B cell (primary cell): ENCODE measurements at regions not wholly inside any gene's neighbourhood (a gene's known extent, or its start where the extent isn't known, plus 50 kb on each side); places are given as distances from the start of the nearest gene placed in this dataset.

Experiments
- ATAC-seq: fragments of 200-7000 bp; cut with Tn5 transposase; one replicate; pipeline ENCODE4 v1.10.0; 2021; ENCODE audit warnings: low read depth, mild to moderate bottlenecking, moderate number of reproducible peaks, moderate library complexity
- CTCF ChIA-PET: fragments of 350-600 bp; sonication (Branson Sonifier 250); formaldehyde crosslinking; loops from one replicate; lab custom pipeline; 2021; ENCODE audit warnings: antibody characterized with exemption, inconsistent platforms; lab: Charles Lee
- POLR2A ChIA-PET: fragments of 350-600 bp; sonication (Branson Sonifier 250); formaldehyde crosslinking; loops from one replicate; lab custom pipeline; 2021; ENCODE audit warnings: antibody characterized with exemption; lab: Charles Lee
- DNase-seq: peaks from one replicate; pipeline ENCODE4 v3.0.0; 2013
- H2AFZ ChIP-seq: 2 replicates; pipeline ENCODE4 v1.6.1; 2012; ENCODE audit warnings: mild to moderate bottlenecking, low read depth, low read length; ENCODE audit not compliant: insufficient read depth, poor library complexity, severe bottlenecking
- H3K27ac ChIP-seq, 2 donors: 1 replicate in 1 of 2; 2 replicates in 1 of 2; pipeline ENCODE4 v1.5.1; 2012 to 2013; ENCODE audit warnings: low read length in 2 of 2, mild to moderate bottlenecking in 2 of 2, moderate library complexity in 1 of 2
- H3K27me3 ChIP-seq, 4 experiments: fragments of 200-600 bp in 1 of 4; sonication (generic) in 1 of 4; replicated peaks in 1 of 4; 1 replicate in 2 of 4; 2 replicates in 2 of 4; pipeline versions ENCODE4 v1.6.1 to v1.7.0; 2013 to 2016; ENCODE audit warnings: low read length in 3 of 4, mild to moderate bottlenecking in 2 of 4, mixed read lengths in 1 of 4, moderate library complexity in 1 of 4; ENCODE audit not compliant: insufficient read depth in 4 of 4, control insufficient read depth in 3 of 4; ENCODE audit errors: control extremely low read depth in 1 of 4
- H3K36me3 ChIP-seq, 2 experiments: replicated peaks in 1 of 2; 1 replicate in 1 of 2; 2 replicates in 1 of 2; pipeline versions ENCODE4 v1.6.1 to v1.7.1; 2013; ENCODE audit warnings: low read length in 1 of 2; ENCODE audit not compliant: insufficient read depth in 2 of 2, control insufficient read depth in 1 of 2; ENCODE audit errors: control extremely low read depth in 1 of 2, extremely low read depth in 1 of 2
- H3K4me1 ChIP-seq, 2 donors: fragments of 200-600 bp in 1 of 2; sonication (generic) in 1 of 2; 1 replicate in 1 of 2; 2 replicates in 1 of 2; pipeline versions ENCODE4 v1.5.1 to v1.6.1; 2013 to 2017; ENCODE audit warnings: low read length in 2 of 2; ENCODE audit not compliant: control insufficient read depth in 2 of 2, insufficient read depth in 2 of 2
- H3K4me2 ChIP-seq: replicated peaks from 2 replicates; pipeline ENCODE3; 2012; ENCODE audit warnings: mild to moderate bottlenecking, low read depth, low read length; ENCODE audit not compliant: poor library complexity, severe bottlenecking
- H3K4me3 ChIP-seq, 5 experiments: fragments of 200-600 bp in 1 of 5; sonication (generic) in 1 of 5; 1 replicate in 3 of 5; 2 replicates in 2 of 5; pipeline versions ENCODE4 v1.5.1 to v1.7.0; 2011 to 2016; ENCODE audit warnings: low read length in 4 of 5, mild to moderate bottlenecking in 4 of 5, low read depth in 2 of 5, control low read depth in 1 of 5, moderate library complexity in 1 of 5; ENCODE audit not compliant: insufficient read depth in 1 of 5; ENCODE audit errors: control extremely low read depth in 1 of 5, extremely low read depth in 1 of 5
- H3K79me2 ChIP-seq: fragments of 200-600 bp; sonication (generic); one replicate; pipeline ENCODE4 v1.6.0; 2016; ENCODE audit warnings: low read length; ENCODE audit not compliant: control insufficient read depth, insufficient read depth
- H3K9ac ChIP-seq: fragments of 200-600 bp; sonication (generic); 2 replicates; pipeline ENCODE4 v1.6.1; 2017; ENCODE audit warnings: mild to moderate bottlenecking, low read length, moderate library complexity
- H3K9me3 ChIP-seq, 3 donors: one replicate each; pipeline versions ENCODE4 v1.6.1 to v1.7.1; 2013; ENCODE audit warnings: low read length in 2 of 3; ENCODE audit not compliant: control insufficient read depth in 2 of 3, insufficient read depth in 1 of 3; ENCODE audit errors: control extremely low read depth in 1 of 3
- H4K20me1 ChIP-seq: 2 replicates; pipeline ENCODE4 v1.6.0; 2012; ENCODE audit warnings: mild to moderate bottlenecking, low read length; ENCODE audit not compliant: insufficient read depth, control insufficient read depth, poor library complexity, severe bottlenecking
- H3K27ac Mint-ChIP-seq: one replicate; pipeline ENCODE4 v1.8.0; 2021; ENCODE audit warnings: mixed read lengths
- H3K27me3 Mint-ChIP-seq: one replicate; pipeline ENCODE4 v1.8.0; 2021; ENCODE audit warnings: mixed read lengths
- H3K4me1 Mint-ChIP-seq: one replicate; pipeline ENCODE4 v1.8.0; 2021; ENCODE audit warnings: mixed read lengths
- H3K4me3 Mint-ChIP-seq: one replicate; pipeline ENCODE4 v1.8.0; 2021; ENCODE audit warnings: mixed read lengths
- H3K9me3 Mint-ChIP-seq: one replicate; pipeline ENCODE4 v1.8.0; 2022; ENCODE audit warnings: mixed read lengths; ENCODE audit not compliant: insufficient read depth
- CTCF ChIP-seq: fragments of 200-600 bp; IDR thresholded peaks from one replicate; pipeline ENCODE4 v1.8.0; 2022; ENCODE audit warnings: antibody characterized with exemption, mild to moderate bottlenecking
- EZH2 ChIP-seq: IDR thresholded peaks from 2 replicates; pipeline ENCODE4 v1.6.1; 2012; ENCODE audit warnings: borderline replicate concordance, low read depth, mild to moderate bottlenecking, moderate library complexity, low read length; ENCODE audit not compliant: insufficient read depth, poor library complexity, severe bottlenecking
- WGBS: methylation state at CpG from one replicate; pipeline ENCODE4 v1.1.5; 2013; ENCODE audit warnings: missing lambda C conversion rate; ENCODE audit not compliant: insufficient coverage; 5-methylcytosine and 5-hydroxymethylcytosine counted together
- intact Hi-C: fragments of 100-400 bp; cut with micrococcal nuclease; formaldehyde crosslinking; loops from one replicate; pipeline ENCODE4 v1.10.0; 2022

GRCh38 chr16:5925850-5926249 lies 828.3 kb upstream of the EEF2KMT start:
- DNase-seq: no peak
- H3K27ac Mint-ChIP-seq: no peak overlapping the region
- no peak overlapping the region for H3K4me2 ChIP-seq
- no peaks in the 10 kb centered on the region for H3K4me1 Mint-ChIP-seq
- no peak overlapping the region for H3K27ac ChIP-seq
- no peaks in the 10 kb centered on the region for H3K4me1 ChIP-seq
- no peaks in the 10 kb centered on the region for H3K36me3 ChIP-seq
- no peak overlapping the region for H3K9ac ChIP-seq
- WGBS: 71% methylated on average over 1 of the region's 4 CpGs
- ATAC-seq: no peak
- H3K27me3 Mint-ChIP-seq: no peaks in the 10 kb centered on the region
- intact Hi-C loops: no loop called here
- H3K9me3 Mint-ChIP-seq: peaks cover 3% of the 10 kb centered on the region
- H3K27me3 ChIP-seq: no peaks in the 10 kb centered on the region
- ChIA-PET POLR2A (no interaction called here), CTCF (no interaction called here)
- H2AFZ ChIP-seq: no peak overlapping the region
- no peaks in the 10 kb centered on the region for H3K79me2 ChIP-seq
- peaks cover 0 to 8% (median 0%) of the 10 kb centered on the region in 3 donors for H3K9me3 ChIP-seq
- H4K20me1 ChIP-seq: no peaks in the 10 kb centered on the region
- H3K4me3 Mint-ChIP-seq: no peak overlapping the region
- TF ChIP-seq CTCF: no peak
- TF ChIP-seq EZH2: no peak
- H3K4me3 ChIP-seq: no peak overlapping the region

GRCh38 chr16:5922686-5923085 lies 825.1 kb upstream of the EEF2KMT start:
- no peak for TF ChIP-seq CTCF
- no peak for DNase-seq
- Histone ChIP-seq H2AFZ (no peak overlapping the region), H3K4me2 (no peak overlapping the region), H3K4me1 (no peaks in the 10 kb centered on the region), H3K79me2 (no peaks in the 10 kb centered on the region), H3K36me3 (no peaks in the 10 kb centered on the region), H3K9ac (no peak overlapping the region), H4K20me1 (no peaks in the 10 kb centered on the region), H3K27me3 (no peaks in the 10 kb centered on the region), H3K9me3 (peaks cover 0 to 8% (median 0%) of the 10 kb centered on the region in 3 donors), H3K27ac (no peak overlapping the region), H3K4me3 (no peak overlapping the region)
- no peaks in the 10 kb centered on the region for H3K4me1 Mint-ChIP-seq
- no peak overlapping the region for H3K27ac Mint-ChIP-seq
- CTCF ChIA-PET: no interaction called here
- H3K27me3 Mint-ChIP-seq: no peaks in the 10 kb centered on the region
- intact Hi-C loops: no loop called here
- H3K9me3 Mint-ChIP-seq: peaks cover 7% of the 10 kb centered on the region
- ATAC-seq: no peak
- WGBS: 67% methylated on average over 1 of the region's 2 CpGs
- POLR2A ChIA-PET: no interaction called here
- H3K4me3 Mint-ChIP-seq: no peak overlapping the region
